Activated CD8-positive, alpha-beta T cell treated with anti-CD3 and anti-CD28 coated beads for 36 hours (primary cell): ENCODE measurements at regions not wholly inside any gene's neighbourhood (a gene's known extent, or its start where the extent isn't known, plus 50 kb on each side); places are given as distances from the start of the nearest gene placed in this dataset.

Experiments used
- ATAC-seq: fragments of 200-7000 bp; cut with Tn5 transposase; one replicate; pipeline ENCODE4 v1.10.0; 2021; ENCODE audit warnings: mild to moderate bottlenecking, moderate library complexity
- CTCF ChIA-PET: fragments of 350-600 bp; sonication (Branson Sonifier 250); formaldehyde crosslinking; loops from one replicate; lab custom pipeline; 2021; ENCODE audit warnings: antibody characterized with exemption; lab: Charles Lee
- POLR2A ChIA-PET: fragments of 350-600 bp; sonication (Branson Sonifier 250); formaldehyde crosslinking; loops from one replicate; lab custom pipeline; 2021; ENCODE audit warnings: antibody characterized with exemption; lab: Charles Lee
- DNase-seq: peaks from one replicate; pipeline ENCODE4 v3.0.0-alpha.2; 2020
- H3K27ac Mint-ChIP-seq: one replicate; pipeline ENCODE4 v1.8.0; 2021; ENCODE audit warnings: mild to moderate bottlenecking, mixed read lengths
- H3K27me3 Mint-ChIP-seq: one replicate; pipeline ENCODE4 v1.8.0; 2021; ENCODE audit warnings: mixed read lengths
- H3K36me3 Mint-ChIP-seq: one replicate; pipeline ENCODE4 v1.8.0; 2021; ENCODE audit warnings: low read depth, mixed read lengths
- H3K4me1 Mint-ChIP-seq: one replicate; pipeline ENCODE4 v1.8.0; 2021; ENCODE audit warnings: low read depth, mixed read lengths
- H3K4me3 Mint-ChIP-seq: one replicate; pipeline ENCODE4 v1.8.0; 2021; ENCODE audit warnings: mild to moderate bottlenecking, moderate library complexity, mixed read lengths
- H3K9me3 Mint-ChIP-seq: one replicate; pipeline ENCODE4 v1.8.0; 2021; ENCODE audit warnings: mixed read lengths
- intact Hi-C: fragments of 100-400 bp; cut with micrococcal nuclease; formaldehyde crosslinking; loops from one replicate; pipeline ENCODE4 v1.10.0; 2022
- TF ChIP-seq, protein P1 (sequence below): fragments of 200-600 bp; IDR thresholded peaks from one replicate; pipeline ENCODE4 v1.8.0; 2022; ENCODE audit warnings: antibody characterized with exemption, mild to moderate bottlenecking

DNA sequence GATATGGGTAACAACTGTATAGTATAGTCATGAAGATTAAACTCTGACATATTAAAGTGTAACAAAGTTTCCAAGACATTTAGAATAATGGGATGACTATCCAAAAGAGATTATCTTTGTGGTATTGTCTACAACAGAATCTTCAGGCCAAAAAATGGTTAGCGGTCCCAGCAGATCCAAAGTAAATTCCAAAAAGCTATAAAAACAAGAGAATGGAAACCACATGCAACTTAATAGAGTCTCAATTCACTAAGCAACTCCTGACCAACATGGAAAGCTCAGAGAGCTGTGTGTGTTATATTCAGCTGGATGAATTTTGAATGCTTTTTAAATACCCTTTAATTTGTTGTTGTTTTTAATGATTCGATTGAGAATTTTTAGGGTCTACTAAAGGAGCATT, 688.2 kb downstream of the CETN3 start:
- ATAC-seq (no peak), DNase-seq (no peak)
- H3K27me3 Mint-ChIP-seq = no peaks in the 10 kb centered on the region
- peaks cover 2% of the 10 kb centered on the region for H3K9me3 Mint-ChIP-seq
- H3K36me3 Mint-ChIP-seq = no peaks in the 10 kb centered on the region
- TF ChIP-seq, protein P1, sequence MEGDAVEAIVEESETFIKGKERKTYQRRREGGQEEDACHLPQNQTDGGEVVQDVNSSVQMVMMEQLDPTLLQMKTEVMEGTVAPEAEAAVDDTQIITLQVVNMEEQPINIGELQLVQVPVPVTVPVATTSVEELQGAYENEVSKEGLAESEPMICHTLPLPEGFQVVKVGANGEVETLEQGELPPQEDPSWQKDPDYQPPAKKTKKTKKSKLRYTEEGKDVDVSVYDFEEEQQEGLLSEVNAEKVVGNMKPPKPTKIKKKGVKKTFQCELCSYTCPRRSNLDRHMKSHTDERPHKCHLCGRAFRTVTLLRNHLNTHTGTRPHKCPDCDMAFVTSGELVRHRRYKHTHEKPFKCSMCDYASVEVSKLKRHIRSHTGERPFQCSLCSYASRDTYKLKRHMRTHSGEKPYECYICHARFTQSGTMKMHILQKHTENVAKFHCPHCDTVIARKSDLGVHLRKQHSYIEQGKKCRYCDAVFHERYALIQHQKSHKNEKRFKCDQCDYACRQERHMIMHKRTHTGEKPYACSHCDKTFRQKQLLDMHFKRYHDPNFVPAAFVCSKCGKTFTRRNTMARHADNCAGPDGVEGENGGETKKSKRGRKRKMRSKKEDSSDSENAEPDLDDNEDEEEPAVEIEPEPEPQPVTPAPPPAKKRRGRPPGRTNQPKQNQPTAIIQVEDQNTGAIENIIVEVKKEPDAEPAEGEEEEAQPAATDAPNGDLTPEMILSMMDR = no peak
- intact Hi-C loops = no loop called here
- no peak overlapping the region for H3K27ac Mint-ChIP-seq
- ChIA-PET POLR2A (no interaction called here), CTCF (no interaction called here)
- H3K4me1 Mint-ChIP-seq = no peaks in the 10 kb centered on the region
- no peak overlapping the region for H3K4me3 Mint-ChIP-seq

GRCh38 chr5:89712134-89712700, 697.3 kb downstream of the CETN3 start:
- Mint-ChIP-seq H3K9me3 (no peaks in the 10 kb centered on the region), H3K4me3 (no peak overlapping the region), H3K4me1 (no peaks in the 10 kb centered on the region), H3K27ac (no peak overlapping the region), H3K36me3 (no peaks in the 10 kb centered on the region), H3K27me3 (no peaks in the 10 kb centered on the region)
- TF ChIP-seq, protein P1 = no peak
- ATAC-seq (no peak), DNase-seq (no peak)
- ChIA-PET CTCF (no interaction called here), POLR2A (no interaction called here)
- intact Hi-C loops = no loop called here

GRCh38 chr5:89711526-89711925, 698.0 kb downstream of the CETN3 start:
- Mint-ChIP-seq H3K9me3 (no peaks in the 10 kb centered on the region), H3K4me1 (no peaks in the 10 kb centered on the region), H3K27me3 (no peaks in the 10 kb centered on the region), H3K36me3 (no peaks in the 10 kb centered on the region), H3K27ac (no peak overlapping the region), H3K4me3 (no peak overlapping the region)
- intact Hi-C loops = no loop called here
- DNase-seq (no peak), ATAC-seq (no peak)
- CTCF ChIA-PET = no interaction called here
- TF ChIP-seq, protein P1 = no peak
- POLR2A ChIA-PET = no interaction called here

GRCh38 chr5:89710006-89710405, 699.5 kb downstream of the CETN3 start:
- DNase-seq = no peak
- CTCF ChIA-PET = no interaction called here
- H3K36me3 Mint-ChIP-seq = no peaks in the 10 kb centered on the region
- H3K9me3 Mint-ChIP-seq = no peaks in the 10 kb centered on the region
- H3K27me3 Mint-ChIP-seq = no peaks in the 10 kb centered on the region
- no peak overlapping the region for H3K27ac Mint-ChIP-seq
- no peak for ATAC-seq
- no peaks in the 10 kb centered on the region for H3K4me1 Mint-ChIP-seq
- POLR2A ChIA-PET = interaction anchor here (0.6 kb wide), 1 partner anchor 161 kb away, joined by 3 read pairs; no protein-coding TSS in a partner anchor
- intact Hi-C loops = no loop called here
- H3K4me3 Mint-ChIP-seq = no peak overlapping the region
- TF ChIP-seq, protein P1 = no peak

GRCh38 chr5:89707891-89708290, 701.7 kb downstream of the CETN3 start:
- Mint-ChIP-seq H3K36me3 (no peaks in the 10 kb centered on the region), H3K9me3 (no peaks in the 10 kb centered on the region), H3K27me3 (no peaks in the 10 kb centered on the region), H3K4me1 (no peaks in the 10 kb centered on the region), H3K27ac (no peak overlapping the region), H3K4me3 (no peak overlapping the region)
- ATAC-seq (no peak), DNase-seq (no peak)
- POLR2A ChIA-PET = no interaction called here
- intact Hi-C loops = no loop called here
- TF ChIP-seq, protein P1 = no peak
- CTCF ChIA-PET = no interaction called here
